IPS-NIHi7 (cell line): ENCODE measurements at regions not wholly inside any gene's neighbourhood (a gene's known extent, or its start where the extent isn't known, plus 50 kb on each side); places are given as distances from the start of the nearest gene placed in this dataset.
A peak's percentile ranks its signal among the peaks of the same experiment; 100 is the strongest.
"Not testable (repeated sequence)": the region's sequence is repeated elsewhere in the genome, so short reads cannot be mapped to it uniquely, and the experiment has no call there.

Source experiments
- DNase-seq: peaks from one replicate; pipeline ENCODE4 v3.0.0; 2012; ENCODE audit warnings: mixed read lengths; ENCODE audit errors: extremely low spot score

GRCh38 chr16:59339871-59340270 is 605.8 kb upstream of the GOT2 start:
- DNase-seq: peak; percentile 21

- no peak for DNase-seq
Observed at GRCh38 chr16:59336136-59336695, 602.1 kb upstream of the GOT2 start.

- not testable (repeated sequence) for DNase-seq
Observed at GRCh38 chr16:59331708-59332107, 597.6 kb upstream of the GOT2 start.

GRCh38 chr16:59330019-59330670 is 596.0 kb upstream of the GOT2 start:
- DNase-seq: no peak

- no peak for DNase-seq
Observed at GRCh38 chr16:59328961-59329360, 594.8 kb upstream of the GOT2 start.

GRCh38 chr16:59327894-59328293 is 593.8 kb upstream of the GOT2 start:
- DNase-seq: no peak

- DNase-seq: no peak
Observed at GRCh38 chr16:59326955-59327354, 592.8 kb upstream of the GOT2 start.

- DNase-seq: no peak
Observed at GRCh38 chr16:59324462-59324861, 590.3 kb upstream of the GOT2 start.

GRCh38 chr16:59320657-59321056 is 586.5 kb upstream of the GOT2 start:
- DNase-seq: no peak

GRCh38 chr16:59319871-59320270 is 585.8 kb upstream of the GOT2 start:
- no peak for DNase-seq

GRCh38 chr16:59305850-59306249 is 571.7 kb upstream of the GOT2 start:
- DNase-seq: no peak

- DNase-seq: peak; percentile 19
Observed at GRCh38 chr16:59296888-59297287, 562.8 kb upstream of the GOT2 start.

GRCh38 chr16:59295993-59296736 is 562.0 kb upstream of the GOT2 start:
- DNase-seq: no peak

GRCh38 chr16:59295474-59295873 is 561.4 kb upstream of the GOT2 start:
- no peak for DNase-seq

GRCh38 chr16:59290718-59291117 is 556.6 kb upstream of the GOT2 start:
- no peak for DNase-seq

GRCh38 chr16:59289151-59289550 is 555.0 kb upstream of the GOT2 start:
- no peak for DNase-seq

- DNase-seq: no peak
Observed at GRCh38 chr16:59274141-59274540, 540.0 kb upstream of the GOT2 start.

- DNase-seq: no peak
Observed at GRCh38 chr16:59263955-59264354, 529.8 kb upstream of the GOT2 start.

GRCh38 chr16:59260892-59261291 is 526.8 kb upstream of the GOT2 start:
- no peak for DNase-seq

GRCh38 chr16:59259950-59260319 is 525.8 kb upstream of the GOT2 start:
- no peak for DNase-seq

GRCh38 chr16:59259074-59259949 is 525.2 kb upstream of the GOT2 start:
- no peak for DNase-seq

GRCh38 chr16:59252317-59252716 is 518.2 kb upstream of the GOT2 start:
- peak; percentile 22 for DNase-seq
